ENCODE measurements at regions not wholly inside any gene's neighbourhood (a gene's known extent, or its start where the extent isn't known, plus 50 kb on each side); places are given as distances from the start of the nearest gene placed in this dataset.

- TF ChIP-seq CTCF (IDR thresholded peaks at IDR 0.05; ENCODE audit: control extremely low read depth in 1 of 3, insufficient read depth in 1 of 3, low read depth in 1 of 3, low read length in 3 of 3) (no peak), USF2 (IDR thresholded peaks at IDR 0.05; ENCODE audit: low read length) (no peak), SP1 (IDR thresholded peaks at IDR 0.05; ENCODE audit: low read depth, low read length) (no peak), EZH2 (IDR thresholded peaks at IDR 0.05; ENCODE audit: low read depth, low read length, severe bottlenecking) (no peak), TEAD4 (IDR thresholded peaks at IDR 0.05; ENCODE audit: low read depth, low read length) (no peak), SIN3A (conservative IDR thresholded peaks at IDR 0.05 in 1 of 2, IDR thresholded peaks at IDR 0.05 in 1 of 2; ENCODE audit: low read depth in 1 of 2, low read length in 2 of 2) (no peak), BRCA1 (IDR thresholded peaks at IDR 0.05; ENCODE audit: low read depth, low read length) (no peak), KDM5A (IDR thresholded peaks at IDR 0.05; ENCODE audit: low read length) (no peak), CHD2 (IDR thresholded peaks at IDR 0.05; ENCODE audit: low read length) (no peak)
Observed at GRCh38 chr12:115519359-115519758, 758.1 kb downstream of the MED13L start.

Data from H1 (cell line).